Neural progenitor cell (in vitro differentiated cells): ENCODE measurements at regions not wholly inside any gene's neighbourhood (a gene's known extent, or its start where the extent isn't known, plus 50 kb on each side); places are given as distances from the start of the nearest gene placed in this dataset.

Source experiments
- DNase-seq: peaks from one replicate; pipeline ENCODE4 v3.0.0-alpha.2; 2016; ENCODE audit warnings: low spot score
- H2AFZ ChIP-seq: fragments of 200-600 bp; sonication (generic); replicated peaks from 2 replicates; pipeline ENCODE4 v1.6.1; 2016; ENCODE audit warnings: antibody characterized with exemption
- H3F3A ChIP-seq: fragments of 200-600 bp; sonication (generic); 2 replicates; pipeline ENCODE4 v1.6.1; 2016; ENCODE audit warnings: antibody characterized with exemption, low read depth
- H3K27ac ChIP-seq: fragments of 200-600 bp; sonication (generic); 2 replicates; pipeline ENCODE4 v1.5.1; 2016; ENCODE audit warnings: mild to moderate bottlenecking
- H3K27me3 ChIP-seq: fragments of 200-600 bp; sonication (generic); 2 replicates; pipeline ENCODE4 v1.6.1; 2016; ENCODE audit warnings: mild to moderate bottlenecking, moderate library complexity
- H3K36me3 ChIP-seq: fragments of 200-600 bp; sonication (generic); 2 replicates; pipeline ENCODE4 v1.5.1; 2016
- H3K4me1 ChIP-seq: fragments of 200-600 bp; sonication (generic); 2 replicates; pipeline ENCODE4 v1.6.1; 2016; ENCODE audit warnings: mixed run types
- H3K4me2 ChIP-seq: fragments of 200-600 bp; sonication (generic); 2 replicates; pipeline ENCODE4 v1.6.1; 2016
- H3K4me3 ChIP-seq: fragments of 200-600 bp; sonication (generic); 2 replicates; pipeline ENCODE4 v1.5.1; 2016
- H3K79me2 ChIP-seq: fragments of 200-600 bp; sonication (generic); 2 replicates; pipeline ENCODE4 v1.6.1; 2016; ENCODE audit warnings: low read depth
- H3K9ac ChIP-seq: fragments of 200-600 bp; sonication (generic); 2 replicates; pipeline ENCODE4 v1.6.1; 2016
- H3K9me3 ChIP-seq: fragments of 200-600 bp; sonication (generic); 2 replicates; pipeline ENCODE4 v1.5.1; 2016; ENCODE audit warnings: low read depth
- H4K20me1 ChIP-seq: fragments of 200-600 bp; sonication (generic); 2 replicates; pipeline ENCODE4 v1.6.1; 2016; ENCODE audit warnings: low read depth
- H3K27ac Mint-ChIP-seq: 3 replicates; pipeline ENCODE4 v1.8.0; 2021; ENCODE audit warnings: mixed read lengths
- H3K27me3 Mint-ChIP-seq: 2 replicates; pipeline ENCODE4 v1.8.0; 2022; ENCODE audit warnings: low read depth, mild to moderate bottlenecking, inconsistent platforms, moderate library complexity, mixed read lengths; ENCODE audit not compliant: insufficient read depth
- H3K36me3 Mint-ChIP-seq: 3 replicates; pipeline ENCODE4 v1.8.0; 2021; ENCODE audit warnings: mixed read lengths
- H3K4me1 Mint-ChIP-seq: 3 replicates; pipeline ENCODE4 v1.8.0; 2021; ENCODE audit warnings: mixed read lengths
- H3K4me3 Mint-ChIP-seq: 3 replicates; pipeline ENCODE4 v1.8.0; 2021; ENCODE audit warnings: mild to moderate bottlenecking, moderate library complexity, mixed read lengths
- H3K9me3 Mint-ChIP-seq: 3 replicates; pipeline ENCODE4 v1.8.0; 2020; ENCODE audit warnings: mixed read lengths
- CTCF ChIP-seq: fragments of 200-600 bp; sonication (generic); IDR thresholded peaks from 2 replicates; pipeline ENCODE4 v1.5.1; 2017; ENCODE audit warnings: antibody characterized with exemption, mild to moderate bottlenecking
- EZH2 ChIP-seq: fragments of 200-600 bp; sonication (generic); IDR thresholded peaks from 2 replicates; pipeline ENCODE4 v1.6.1; 2017; ENCODE audit warnings: antibody characterized with exemption, mild to moderate bottlenecking, moderate library complexity
- EZH2phosphoT487 ChIP-seq: fragments of 200-600 bp; sonication (generic); IDR thresholded peaks from 2 replicates; pipeline ENCODE4 v1.6.1; 2017; ENCODE audit warnings: antibody characterized with exemption

- H3K4me1 ChIP-seq, result peaks cover 30% of the 10 kb centered on the region
- H3K4me3 Mint-ChIP-seq, result no peak overlapping the region
- H3K27ac Mint-ChIP-seq, result no peak overlapping the region
- DNase-seq, result peak; percentile 27
- H3K9ac ChIP-seq, result no peak overlapping the region
- H3K36me3 Mint-ChIP-seq, result no peaks in the 10 kb centered on the region
- H3K79me2 ChIP-seq, result no peaks in the 10 kb centered on the region
- no peak overlapping the region for H3K27ac ChIP-seq
- peaks cover 22% of the 10 kb centered on the region for H3F3A ChIP-seq
- peaks cover 2% of the 10 kb centered on the region for H3K9me3 Mint-ChIP-seq
- no peaks in the 10 kb centered on the region for H3K27me3 Mint-ChIP-seq
- no peak overlapping the region for H3K4me3 ChIP-seq
- peak overlapping the region; percentile 8 for H2AFZ ChIP-seq
- H3K4me2 ChIP-seq, result peak overlapping the region; percentile 37
- no peaks in the 10 kb centered on the region for H4K20me1 ChIP-seq
- H3K36me3 ChIP-seq, result no peaks in the 10 kb centered on the region
- H3K4me1 Mint-ChIP-seq, result peaks cover 14% of the 10 kb centered on the region
- TF ChIP-seq EZH2 (no peak), CTCF (no peak), EZH2phosphoT487 (no peak)
- no peaks in the 10 kb centered on the region for H3K27me3 ChIP-seq
- no peaks in the 10 kb centered on the region for H3K9me3 ChIP-seq
These were observed 127.0 kb upstream of the FOXN2 start for GRCh38 chr2:48187503-48187902.

GRCh38 chr2:48189552-48190228, 124.8 kb upstream of the FOXN2 start:
- no peak for TF ChIP-seq EZH2phosphoT487
- TF ChIP-seq CTCF, result no peak
- no peak for TF ChIP-seq EZH2
- H3K27me3 Mint-ChIP-seq, result no peaks in the 10 kb centered on the region
- H3K9me3 Mint-ChIP-seq, result no peaks in the 10 kb centered on the region
- Histone ChIP-seq H3K4me2 (no peak overlapping the region), H4K20me1 (no peaks in the 10 kb centered on the region), H3K27me3 (no peaks in the 10 kb centered on the region), H3K4me3 (no peak overlapping the region), H3F3A (peaks cover 22% of the 10 kb centered on the region), H3K36me3 (no peaks in the 10 kb centered on the region), H3K9me3 (no peaks in the 10 kb centered on the region), H3K27ac (no peak overlapping the region), H3K79me2 (no peaks in the 10 kb centered on the region), H3K9ac (no peak overlapping the region), H2AFZ (no peak overlapping the region), H3K4me1 (peaks cover 30% of the 10 kb centered on the region)
- H3K36me3 Mint-ChIP-seq, result no peaks in the 10 kb centered on the region
- no peak overlapping the region for H3K27ac Mint-ChIP-seq
- H3K4me1 Mint-ChIP-seq, result peaks cover 19% of the 10 kb centered on the region
- no peak for DNase-seq
- no peak overlapping the region for H3K4me3 Mint-ChIP-seq

- TF ChIP-seq EZH2phosphoT487, result no peak
- TF ChIP-seq CTCF, result no peak
- no peak for TF ChIP-seq EZH2
These were observed 124.3 kb upstream of the FOXN2 start for GRCh38 chr2:48190230-48190629.

More at GRCh38 chr2:48190230-48190629, 124.3 kb upstream of the FOXN2 start:
- Histone ChIP-seq H3K4me3 (no peak overlapping the region), H3K27ac (no peak overlapping the region), H3K9ac (no peak overlapping the region), H3F3A (peaks cover 18% of the 10 kb centered on the region), H2AFZ (no peak overlapping the region), H4K20me1 (no peaks in the 10 kb centered on the region), H3K4me1 (peaks cover 26% of the 10 kb centered on the region), H3K79me2 (no peaks in the 10 kb centered on the region), H3K9me3 (no peaks in the 10 kb centered on the region), H3K36me3 (no peaks in the 10 kb centered on the region), H3K4me2 (no peak overlapping the region), H3K27me3 (no peaks in the 10 kb centered on the region)
- Mint-ChIP-seq H3K36me3 (no peaks in the 10 kb centered on the region), H3K27me3 (peaks cover 4% of the 10 kb centered on the region), H3K9me3 (no peaks in the 10 kb centered on the region), H3K4me1 (peaks cover 21% of the 10 kb centered on the region), H3K4me3 (no peak overlapping the region), H3K27ac (no peak overlapping the region)
- DNase-seq, result no peak
